GM19023 (cell line): ENCODE measurements at regions not wholly inside any gene's neighbourhood (a gene's known extent, or its start where the extent isn't known, plus 50 kb on each side); places are given as distances from the start of the nearest gene placed in this dataset.
"Not testable (repeated sequence)": the region's sequence is repeated elsewhere in the genome, so short reads cannot be mapped to it uniquely, and the experiment has no call there.

Experiments
- ATAC-seq: cut with Tn5 transposase; IDR thresholded peaks from one replicate; pipeline ENCODE4 v1.9.1; 2021; ENCODE audit warnings: mild to moderate bottlenecking, moderate library complexity; ENCODE audit not compliant: unreplicated experiment

DNA sequence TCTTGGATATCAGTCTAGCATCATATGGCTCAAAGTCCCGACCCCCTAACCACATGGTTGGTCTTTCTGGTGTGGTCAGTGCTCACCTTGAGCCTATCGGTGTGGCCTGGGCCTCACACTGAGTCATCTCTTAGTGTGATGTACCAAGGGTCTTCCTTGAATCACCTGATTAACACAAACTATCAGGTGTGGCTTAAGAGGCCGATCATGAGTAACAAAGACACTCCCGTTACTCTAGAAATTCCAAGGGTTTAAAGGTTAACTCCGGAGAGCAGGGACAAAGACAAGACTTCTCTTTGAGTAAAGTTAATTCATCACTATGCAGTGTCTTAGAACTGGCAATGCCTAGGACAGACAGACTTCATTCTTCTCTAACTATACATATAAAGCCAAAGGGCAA is 52.3 kb upstream of the ARMC3 start:
- no peak for ATAC-seq

DNA sequence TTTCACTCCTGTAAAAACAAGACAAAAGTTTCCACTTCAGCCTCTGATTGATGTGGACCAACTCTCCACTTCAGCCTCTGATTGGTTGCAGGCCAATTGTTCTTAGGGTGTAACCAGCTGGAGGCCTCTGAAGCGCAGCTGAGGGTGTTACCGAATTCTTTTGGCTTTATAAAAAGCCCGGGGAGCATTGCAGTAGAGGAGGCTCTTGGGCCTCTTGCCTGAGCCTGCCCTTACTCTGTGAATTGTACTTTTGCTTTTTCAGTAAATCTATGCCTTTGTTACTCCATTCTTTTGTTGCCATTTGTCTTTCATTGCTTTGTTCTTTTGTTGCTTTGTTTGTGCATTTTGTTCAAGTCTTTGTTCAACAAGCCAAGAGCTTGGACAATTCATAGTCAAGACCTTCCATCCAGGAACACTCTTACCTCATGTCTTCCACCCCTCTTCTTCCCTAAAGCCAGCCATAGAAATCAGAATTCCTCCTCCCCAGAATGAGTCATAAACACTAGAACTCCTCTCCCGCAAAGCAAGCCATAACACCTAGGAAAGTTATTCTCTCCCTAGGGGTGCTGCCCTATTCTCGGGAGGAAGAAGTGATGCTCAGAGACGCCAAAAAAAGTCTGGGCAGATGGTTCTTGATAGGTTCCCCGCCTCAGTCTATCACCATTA is 53.5 kb upstream of the ARMC3 start:
- ATAC-seq: no peak

DNA sequence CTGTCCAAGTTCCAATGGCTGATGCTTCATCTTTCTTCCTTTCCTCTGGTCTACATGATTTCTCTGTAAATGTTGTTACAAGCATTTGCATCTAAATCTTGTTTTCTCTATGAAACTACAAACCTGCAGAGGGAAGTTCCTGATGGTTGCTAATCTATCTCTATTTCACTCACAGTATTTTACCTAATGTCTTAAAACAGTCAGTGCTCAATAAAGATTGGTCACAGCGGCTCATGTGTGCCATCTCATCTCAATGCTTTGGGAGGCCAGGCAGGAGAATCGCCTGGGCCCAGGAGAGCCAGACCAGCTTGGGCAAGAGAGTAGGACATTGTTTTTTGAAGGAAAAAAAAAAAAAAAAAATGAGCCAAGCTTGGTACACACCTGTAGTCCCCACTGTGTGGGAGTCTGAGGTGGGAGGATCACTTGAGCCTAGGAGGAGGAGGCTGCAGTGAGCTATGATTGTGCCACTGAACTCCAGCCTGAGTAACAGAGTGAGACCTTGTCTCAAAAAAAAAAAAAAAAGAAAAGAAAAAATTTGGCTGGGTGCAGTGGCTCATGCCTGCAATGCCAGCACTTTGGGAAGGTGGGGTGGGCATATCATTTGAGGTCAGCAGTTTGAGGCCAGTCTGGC is 71.3 kb upstream of the ARMC3 start:
- ATAC-seq: peak; percentile 69

GRCh38 chr10:22854935-22855421 is 72.9 kb upstream of the ARMC3 start:
- ATAC-seq: no peak

DNA sequence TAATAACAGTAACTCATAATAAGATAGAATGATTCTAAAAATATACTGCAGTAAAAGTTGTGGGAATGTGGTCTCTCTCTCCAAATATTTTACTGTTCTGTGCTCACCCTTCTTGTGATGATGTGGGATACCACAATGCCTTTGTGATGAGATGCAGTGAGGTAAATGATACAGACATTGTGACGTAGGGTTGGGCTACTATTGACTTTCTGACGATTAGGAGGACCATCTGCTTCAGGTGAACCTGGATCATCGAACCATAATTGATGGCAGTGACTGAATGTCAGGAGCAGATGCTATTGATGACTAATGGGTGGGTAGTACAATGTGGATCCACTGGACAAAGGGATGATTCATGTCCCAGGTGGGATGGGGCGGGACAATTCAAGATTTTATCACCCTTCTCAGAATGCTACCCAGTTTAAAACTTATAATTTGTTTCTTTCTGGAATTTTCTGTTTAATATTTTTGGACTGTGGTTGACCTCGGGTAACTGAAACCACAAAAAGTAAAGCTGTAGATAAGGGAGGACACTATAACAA is 73.9 kb upstream of the ARMC3 start:
- ATAC-seq: no peak

DNA sequence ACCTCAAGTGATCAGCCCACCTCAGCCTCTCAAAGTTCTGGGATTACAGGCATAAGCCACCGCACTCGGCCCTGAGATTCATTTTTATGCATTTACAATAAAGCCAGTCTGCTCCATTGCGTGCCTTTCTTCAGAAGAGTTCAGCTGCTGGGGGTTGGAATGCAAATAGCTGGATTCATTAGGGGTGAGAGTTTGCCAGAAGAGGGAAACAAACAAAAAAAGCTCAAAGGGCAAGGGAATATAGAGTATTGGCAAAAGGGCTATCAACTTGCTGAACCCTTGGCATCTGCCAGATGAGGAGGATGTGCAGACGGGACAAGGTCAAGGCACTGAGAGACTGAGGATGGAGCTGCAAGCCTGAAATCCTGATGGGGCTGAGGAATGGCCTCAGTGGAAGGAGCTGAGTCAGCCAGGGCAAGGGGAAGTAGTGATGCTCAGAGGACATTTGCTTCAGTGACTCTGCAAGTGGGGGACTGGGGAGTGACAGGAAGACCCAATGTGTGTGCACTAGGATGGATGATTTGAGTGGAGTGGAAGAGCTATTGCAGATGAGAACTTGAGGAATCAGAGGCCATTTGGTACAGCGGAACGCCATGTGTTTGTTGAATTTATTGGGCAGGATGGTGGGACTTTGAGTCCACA is 75.0 kb upstream of the ARMC3 start:
- ATAC-seq: no peak

GRCh38 chr10:22851865-22852239 is 76.0 kb upstream of the ARMC3 start:
- ATAC-seq: no peak

DNA sequence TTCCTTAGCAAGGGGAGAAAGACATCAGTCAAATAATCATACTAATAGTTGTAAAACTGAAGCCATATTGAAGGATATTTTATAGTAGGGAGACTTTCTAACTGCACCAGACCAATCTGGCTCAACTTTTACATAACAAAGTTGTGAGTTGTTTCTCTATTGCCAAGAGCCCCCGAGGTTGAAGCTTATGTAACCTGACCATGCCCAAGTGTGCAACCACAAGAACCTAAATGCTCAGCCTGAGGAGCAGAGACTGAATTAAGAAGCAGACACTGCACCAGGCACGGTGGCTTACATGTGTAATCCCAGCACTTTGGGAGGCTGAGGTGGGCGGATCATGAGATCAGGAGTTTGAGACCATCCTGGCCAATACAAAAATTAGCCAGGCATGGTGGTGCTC is 77.3 kb upstream of the ARMC3 start:
- ATAC-seq: no peak

- ATAC-seq: no peak
Measured at GRCh38 chr10:22849077-22849805, 78.6 kb upstream of the ARMC3 start.

DNA sequence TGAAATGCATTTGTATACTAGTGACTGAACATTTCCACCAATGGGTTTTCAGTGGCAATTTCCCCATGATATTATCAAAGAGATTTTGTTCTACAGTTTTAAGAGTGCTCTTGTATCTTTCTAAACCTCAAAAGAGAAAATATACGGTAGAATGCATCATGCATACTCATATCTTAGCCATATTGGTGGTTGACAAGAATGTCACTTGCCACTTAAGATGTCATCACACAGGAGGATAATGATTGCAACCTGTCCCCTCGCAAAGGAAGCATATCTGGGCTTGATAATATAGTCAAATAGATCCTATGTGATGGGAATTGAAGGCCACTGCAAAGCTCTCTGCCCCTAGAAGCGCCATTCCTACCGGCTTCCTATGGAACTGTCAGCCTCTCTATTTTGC is 79.3 kb upstream of the ARMC3 start:
- ATAC-seq: no peak

- ATAC-seq: no peak
Measured at GRCh38 chr10:22846294-22846693, 81.6 kb upstream of the ARMC3 start.

GRCh38 chr10:22839639-22840038 is 88.2 kb upstream of the ARMC3 start:
- no peak for ATAC-seq

DNA sequence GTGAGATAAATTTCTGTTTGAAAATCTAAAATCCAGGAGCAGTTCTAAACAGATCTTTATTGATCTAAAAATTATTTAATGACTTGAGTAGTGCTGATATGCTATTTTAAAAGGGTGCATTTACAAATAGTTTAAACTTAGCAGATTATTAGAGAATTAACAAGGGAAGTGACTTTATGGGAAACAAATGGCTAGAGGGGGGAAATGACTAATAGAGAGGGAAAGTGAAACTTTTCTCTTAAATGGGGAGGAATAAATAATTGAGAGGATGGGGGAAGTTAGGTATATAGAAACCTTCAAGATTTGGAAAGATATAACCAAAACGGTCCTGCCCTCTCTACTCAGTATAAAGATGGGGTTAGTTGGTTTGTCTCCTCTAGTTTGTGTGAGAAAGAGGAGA is 90.1 kb upstream of the ARMC3 start:
- no peak for ATAC-seq

GRCh38 chr10:22837351-22837750 is 90.5 kb upstream of the ARMC3 start:
- no peak for ATAC-seq

DNA sequence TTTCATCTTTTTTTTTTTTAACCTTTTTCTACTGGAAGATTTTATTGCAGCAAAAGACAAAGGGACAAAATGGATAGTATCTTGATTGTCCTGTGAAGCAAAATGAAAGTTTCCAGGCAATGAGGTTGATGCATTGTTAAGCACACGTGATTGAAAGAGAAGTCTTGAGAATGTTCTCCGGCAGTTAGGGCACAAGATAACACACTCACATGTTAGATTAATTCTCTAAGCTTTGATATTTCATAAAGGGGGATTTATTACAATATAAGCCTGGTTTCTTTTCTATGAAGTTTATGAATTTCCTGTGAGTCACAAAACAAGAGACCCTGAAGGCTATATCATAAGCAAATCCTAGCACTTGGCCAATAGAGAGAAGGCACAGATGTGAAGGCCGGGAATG is 93.4 kb upstream of the ARMC3 start:
- ATAC-seq: no peak

GRCh38 chr10:22833781-22834180 is 94.1 kb upstream of the ARMC3 start:
- no peak for ATAC-seq

DNA sequence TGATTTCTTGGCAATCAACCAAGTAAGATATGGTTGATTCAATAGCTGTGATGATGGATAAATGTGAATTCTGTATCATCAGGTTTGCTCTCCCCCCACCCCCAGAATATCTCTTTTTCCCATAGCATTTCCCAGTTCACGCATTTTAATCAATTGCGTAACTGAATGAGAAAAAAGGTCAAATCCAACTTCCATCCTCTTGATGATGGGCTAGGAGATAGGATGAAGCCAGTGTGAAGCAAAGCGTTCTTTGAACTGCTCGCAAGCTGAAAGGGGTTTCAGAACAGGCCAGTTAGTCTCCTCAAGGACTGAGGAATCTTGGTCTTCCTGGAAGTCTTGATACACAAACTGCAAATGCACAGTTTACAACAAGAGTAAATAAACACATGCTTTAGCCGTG is 94.5 kb upstream of the ARMC3 start:
- no peak for ATAC-seq

GRCh38 chr10:22832851-22833250 is 95.0 kb upstream of the ARMC3 start:
- no peak for ATAC-seq

- ATAC-seq: no peak
Measured at GRCh38 chr10:22832066-22832602, 95.7 kb upstream of the ARMC3 start.

DNA sequence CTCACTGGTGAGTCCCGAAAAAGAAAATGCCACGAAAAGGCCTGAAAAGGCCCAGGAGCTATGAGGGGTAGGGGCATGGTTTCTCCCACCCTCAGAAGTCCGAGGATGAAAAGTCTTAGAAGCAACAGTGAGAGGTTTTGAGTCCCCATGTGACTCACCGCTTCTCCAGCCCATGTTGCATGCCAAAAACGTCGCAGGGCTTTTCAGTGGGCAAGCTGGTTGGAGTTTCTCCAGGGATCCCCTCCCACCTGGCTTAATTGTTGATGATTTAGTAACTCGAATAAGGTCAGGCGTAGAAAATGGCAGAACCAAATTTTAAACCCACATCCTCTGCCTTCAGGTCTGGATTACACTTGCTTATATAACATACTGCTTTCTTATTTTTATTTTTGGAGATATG is 96.3 kb upstream of the ARMC3 start:
- ATAC-seq: no peak

DNA sequence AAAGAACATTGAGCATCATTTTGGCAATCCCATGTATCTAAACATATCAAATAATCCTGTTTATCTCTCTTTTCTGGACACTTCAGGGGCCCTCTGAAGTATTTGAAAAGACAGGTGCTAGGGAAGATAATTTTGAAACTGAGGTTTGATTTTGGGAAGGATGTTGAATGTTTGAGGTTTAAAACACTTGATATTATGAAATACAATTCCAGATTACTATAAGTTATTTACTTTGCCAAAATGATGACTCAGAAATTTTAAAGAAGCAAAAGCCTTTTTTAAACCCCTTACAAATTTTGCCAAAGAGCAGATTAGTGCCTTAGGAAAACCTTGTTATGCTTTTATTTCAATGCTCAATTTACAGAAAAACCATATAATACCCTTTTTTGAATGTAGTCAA is 99.1 kb upstream of the ARMC3 start:
- not testable (repeated sequence) for ATAC-seq
